HG02973 (cell line): ENCODE measurements at regions not wholly inside any gene's neighbourhood (a gene's known extent, or its start where the extent isn't known, plus 50 kb on each side); places are given as distances from the start of the nearest gene placed in this dataset.

ENCODE experiments used
- ATAC-seq: cut with Tn5 transposase; IDR thresholded peaks from one replicate; pipeline ENCODE4 v1.9.1; 2021; ENCODE audit warnings: moderate library complexity; ENCODE audit not compliant: unreplicated experiment

- ATAC-seq = no peak
These were observed 90.9 kb downstream of the ZNF280B start for GRCh38 chr22:22417495-22418162.

- no peak for ATAC-seq
These were observed 90.4 kb downstream of the ZNF280B start for GRCh38 chr22:22418163-22418549.

- no peak for ATAC-seq
These were observed 89.6 kb downstream of the ZNF280B start for GRCh38 chr22:22418957-22419356.

DNA sequence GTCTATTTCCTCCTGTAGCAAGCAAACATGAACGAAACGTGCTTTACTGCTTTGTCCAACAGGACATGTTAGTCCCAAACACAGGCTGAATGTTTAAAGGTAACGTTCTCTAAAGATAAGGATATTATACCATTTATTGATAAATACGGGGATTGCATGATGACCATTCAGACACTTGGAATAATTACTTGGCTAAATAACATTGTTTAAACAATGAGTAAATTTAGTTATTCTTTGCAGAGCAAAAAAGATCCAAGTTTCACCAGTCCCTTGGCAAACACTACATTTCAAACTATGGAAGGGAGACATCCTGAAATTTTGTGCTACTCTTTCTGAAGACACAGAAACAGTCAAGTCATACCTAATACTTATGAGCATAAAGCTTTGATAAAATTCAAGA, 88.0 kb downstream of the ZNF280B start:
- ATAC-seq = no peak

DNA sequence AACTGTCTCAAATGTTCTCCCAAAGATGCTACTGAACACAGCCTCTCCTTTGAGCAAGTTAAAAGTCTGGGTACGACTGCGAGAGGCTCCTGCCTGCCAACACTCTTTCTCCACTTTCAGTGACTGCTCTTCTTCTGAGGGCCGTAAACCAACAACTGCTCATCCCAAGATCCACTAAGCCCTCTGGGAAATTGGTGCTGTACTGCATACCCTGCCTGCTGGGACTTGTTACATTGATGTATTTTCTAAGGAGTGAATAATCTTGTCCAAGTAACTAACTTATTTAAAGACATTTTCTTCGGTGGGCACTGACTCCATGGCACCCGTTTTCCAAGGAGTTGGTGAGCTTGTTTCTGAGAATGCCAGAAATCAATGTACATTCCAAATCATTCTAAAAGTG, 87.2 kb downstream of the ZNF280B start:
- ATAC-seq = no peak

DNA sequence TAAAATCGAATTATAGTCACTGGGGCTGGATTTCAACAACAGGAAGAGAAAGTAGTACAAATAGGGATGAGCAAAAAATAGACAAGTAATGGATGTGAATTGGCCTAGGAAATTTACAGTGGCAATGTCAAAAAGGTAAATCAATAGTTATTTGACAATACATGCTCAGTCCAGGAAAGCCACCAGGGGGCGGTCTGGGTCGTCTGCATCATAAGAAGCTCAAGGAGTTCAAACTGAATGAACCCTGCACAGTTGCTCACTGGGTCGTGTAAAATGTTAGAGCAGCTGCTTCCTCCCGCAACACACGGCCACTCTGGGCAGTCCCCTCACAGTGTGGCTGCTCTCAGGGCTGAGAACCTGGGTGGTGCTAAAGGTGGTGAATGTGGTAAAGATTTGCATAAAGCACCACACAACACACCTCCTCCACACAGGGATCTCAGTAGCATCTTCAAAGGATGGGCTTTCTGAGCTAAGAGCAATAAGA, 85.9 kb downstream of the ZNF280B start:
- peak; percentile 88 for ATAC-seq

GRCh38 chr22:22423681-22424080, 84.9 kb downstream of the ZNF280B start:
- ATAC-seq = no peak

GRCh38 chr22:22424210-22424800, 84.2 kb downstream of the ZNF280B start:
- no peak for ATAC-seq

GRCh38 chr22:22424956-22425355, 83.6 kb downstream of the ZNF280B start:
- ATAC-seq = no peak

DNA sequence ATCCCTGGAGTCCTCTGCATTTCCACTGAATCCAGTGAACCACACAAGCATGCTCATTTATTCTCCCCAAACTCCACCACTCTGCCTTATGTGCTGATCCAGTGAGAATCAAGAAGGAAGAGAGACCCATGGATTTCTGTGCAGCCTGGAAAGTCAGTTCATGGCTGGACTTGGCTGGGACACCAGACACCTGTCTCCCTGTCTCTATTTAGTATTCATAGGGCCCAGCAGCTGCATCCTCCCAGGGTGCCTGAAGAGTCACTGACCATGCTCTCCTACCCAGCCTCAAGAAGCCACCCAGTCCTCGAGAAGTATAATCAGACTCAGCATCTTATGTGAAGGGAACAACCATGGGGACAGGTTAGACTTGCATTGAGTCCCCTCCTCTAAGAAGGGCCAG, 83.2 kb downstream of the ZNF280B start:
- no peak for ATAC-seq

DNA sequence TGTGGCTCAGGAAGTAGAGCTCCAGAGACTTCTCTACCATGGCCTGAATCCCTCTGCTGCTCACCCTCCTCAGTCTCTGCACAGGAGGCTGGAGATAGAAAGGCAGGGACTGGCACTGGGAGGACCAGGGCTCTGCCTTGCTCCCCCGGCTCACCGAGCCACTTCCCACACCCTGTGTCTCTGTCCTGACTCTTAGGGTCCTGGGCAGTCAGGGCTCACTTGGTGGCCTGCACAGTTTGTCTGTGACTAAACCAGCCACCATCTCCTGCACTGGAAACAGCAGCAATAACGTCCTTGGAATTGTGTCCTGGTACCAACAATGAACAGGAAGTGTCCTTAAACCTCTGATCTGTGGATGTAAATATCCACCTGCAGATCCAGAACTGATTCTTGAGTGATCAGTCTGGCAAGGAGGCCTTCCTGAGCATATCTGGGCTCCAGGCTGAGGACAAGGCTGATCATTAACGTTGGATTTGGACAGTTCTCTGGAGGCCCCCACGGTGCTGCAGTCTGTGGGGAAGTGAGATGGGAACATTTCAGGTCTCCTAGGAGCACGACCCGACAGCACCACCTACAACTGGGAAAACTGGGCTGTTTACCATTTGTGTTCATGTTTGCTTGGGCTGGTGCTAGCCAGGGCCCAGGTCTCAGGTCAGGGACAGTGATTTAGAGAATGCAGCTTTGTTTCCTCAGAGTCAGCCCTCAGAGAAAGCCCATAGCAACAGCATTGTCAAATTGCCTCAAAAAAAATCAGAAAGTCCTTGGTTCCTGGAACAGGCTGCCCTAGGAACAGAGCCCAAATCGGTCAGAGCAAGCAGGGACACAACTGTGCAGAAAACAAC, 82.5 kb downstream of the ZNF280B start:
- ATAC-seq = no peak

- ATAC-seq = no peak
These were observed 80.9 kb downstream of the ZNF280B start for GRCh38 chr22:22427542-22428065.

DNA sequence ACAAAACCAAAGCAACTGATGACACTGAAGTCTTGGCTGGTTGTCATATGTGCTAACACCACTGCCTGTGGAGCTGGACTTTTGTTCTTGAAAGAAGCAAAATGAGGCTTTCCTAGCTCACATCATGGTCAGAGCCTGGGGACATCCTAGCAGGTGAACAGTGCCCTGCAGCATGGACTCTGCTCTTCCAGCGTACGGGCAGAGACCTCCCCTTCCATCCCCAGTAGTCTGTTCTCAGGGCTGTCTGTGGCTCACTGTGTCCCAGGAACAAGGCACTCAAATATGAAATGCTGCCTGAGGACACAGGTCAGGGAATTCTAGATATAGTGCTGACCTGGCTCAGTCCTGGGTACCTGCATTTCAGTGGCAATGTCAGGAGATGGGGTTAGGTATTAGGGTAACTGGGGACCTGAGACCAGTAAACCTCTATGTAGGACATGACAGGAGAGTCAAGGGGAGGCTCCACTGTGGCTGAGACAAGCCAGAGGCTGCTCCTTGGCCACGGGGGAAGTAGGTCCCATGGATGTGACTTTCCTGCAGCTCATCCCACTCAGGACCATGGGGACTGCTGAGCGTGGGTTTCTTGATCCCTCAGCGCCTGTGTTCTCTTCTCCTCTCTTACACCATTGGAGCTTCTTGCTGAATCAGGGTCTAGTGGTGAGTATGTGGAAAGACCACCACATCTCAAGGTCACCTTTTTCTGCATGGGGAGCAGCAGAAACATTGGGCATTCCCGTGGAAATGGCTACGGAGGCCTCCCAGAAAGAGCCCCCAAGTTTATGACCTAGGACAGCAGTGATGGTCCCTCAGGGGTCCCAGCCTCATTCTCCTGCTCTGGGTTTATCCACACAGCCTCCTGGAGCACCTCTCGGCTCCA, 80.1 kb downstream of the ZNF280B start:
- no peak for ATAC-seq

DNA sequence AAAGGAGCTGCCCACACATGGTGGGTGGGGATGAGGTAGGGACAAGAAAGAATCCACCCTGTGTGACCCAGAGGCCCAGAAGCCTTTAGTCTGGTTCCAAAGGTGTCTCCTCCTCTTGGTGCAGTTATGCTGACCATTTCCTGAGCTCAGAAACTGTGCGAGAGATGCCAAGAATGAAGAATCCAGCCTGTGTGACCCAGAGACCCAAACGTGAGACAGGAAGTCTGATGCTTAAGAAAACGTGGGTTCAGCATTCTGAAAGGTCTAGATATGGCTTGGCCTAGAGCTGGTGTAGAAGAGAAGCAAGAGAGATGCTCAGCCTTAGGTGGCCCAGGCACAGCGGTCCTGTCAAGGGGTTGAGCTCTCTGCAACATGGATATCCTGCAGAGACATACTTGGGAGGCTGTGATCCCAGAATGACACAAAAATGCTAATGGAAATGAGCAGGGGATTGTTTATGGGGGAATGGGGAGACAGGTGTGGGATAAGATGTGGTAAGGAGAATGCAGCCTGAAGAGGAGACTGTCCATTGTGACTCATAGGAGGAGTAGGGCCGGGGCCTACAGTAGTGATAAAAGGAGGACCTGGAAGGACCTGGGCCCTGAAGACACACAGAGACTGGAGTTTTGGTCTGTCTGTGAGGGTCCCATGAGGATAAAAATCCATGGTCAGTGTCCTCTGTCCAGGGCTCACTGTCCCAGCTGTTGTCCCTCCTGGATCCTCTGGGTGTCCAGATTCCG, 79.0 kb downstream of the ZNF280B start:
- no peak for ATAC-seq

GRCh38 chr22:22430111-22430820, 78.3 kb downstream of the ZNF280B start:
- no peak for ATAC-seq

DNA sequence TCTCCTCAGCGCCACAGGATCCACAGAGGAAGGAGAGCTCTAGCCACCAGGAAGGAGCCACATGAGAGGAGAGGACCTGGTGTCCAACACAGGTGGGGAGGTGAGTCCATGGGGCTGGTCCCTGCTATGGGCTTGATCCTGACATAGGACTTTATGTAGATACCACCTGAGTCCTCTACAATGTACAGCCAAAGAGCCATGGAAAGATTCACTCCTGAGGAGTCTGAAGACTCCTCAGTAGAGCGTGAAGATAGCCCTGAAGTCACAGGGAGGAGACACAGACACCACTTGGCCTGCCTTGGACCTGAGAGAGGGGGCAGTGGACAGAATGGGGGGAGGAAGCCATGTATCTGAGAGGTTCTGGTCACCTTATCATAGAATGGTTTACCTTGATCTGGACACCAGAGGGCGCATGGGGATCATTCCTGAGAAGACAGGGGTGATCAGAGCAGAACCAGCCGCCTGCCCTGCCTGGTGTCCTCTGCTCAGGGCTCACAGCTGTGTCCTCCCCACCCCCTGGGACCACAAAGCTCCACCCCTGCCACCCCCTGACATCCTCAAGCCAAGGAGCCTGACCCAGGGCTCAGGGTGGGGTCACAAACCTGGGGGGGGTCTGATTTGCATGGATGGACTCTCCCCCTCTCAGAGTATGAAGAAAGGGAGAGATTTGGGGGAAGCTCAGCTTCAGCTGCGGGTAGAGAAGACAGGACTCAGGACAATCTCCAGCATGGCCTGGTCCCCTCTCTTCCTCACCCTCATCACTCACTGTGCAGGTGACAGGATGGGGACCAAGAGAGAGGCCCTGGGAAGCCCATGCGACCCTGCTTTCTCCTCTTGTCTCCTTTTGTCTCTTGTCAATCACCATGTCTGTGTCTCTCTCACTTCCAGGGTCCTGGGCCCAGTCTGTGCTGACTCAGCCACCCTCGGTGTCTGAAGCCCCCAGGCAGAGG, 77.0 kb downstream of the ZNF280B start:
- peak; percentile 58 for ATAC-seq

GRCh38 chr22:22432479-22432878, 76.1 kb downstream of the ZNF280B start:
- no peak for ATAC-seq

DNA sequence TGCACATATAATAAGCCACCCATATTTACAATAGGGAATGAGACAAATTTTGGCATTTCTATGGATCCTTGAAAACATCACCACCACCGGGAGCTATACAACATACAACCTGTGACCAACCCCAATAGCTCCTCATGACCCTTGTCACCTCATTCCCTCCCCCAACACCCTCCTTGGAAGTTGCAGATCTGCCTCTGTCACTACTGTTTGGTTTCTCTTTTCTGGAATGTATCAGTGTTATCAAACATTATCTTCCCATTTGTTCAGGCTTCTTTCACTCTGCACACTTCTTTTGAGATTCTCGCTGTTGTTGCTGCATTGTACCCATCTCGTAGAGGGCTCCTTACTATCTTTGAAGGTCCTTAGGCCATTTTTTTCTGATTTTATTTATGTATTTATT, 75.6 kb downstream of the ZNF280B start:
- no peak for ATAC-seq
